ENCODE measurements at regions not wholly inside any gene's neighbourhood (a gene's known extent, or its start where the extent isn't known, plus 50 kb on each side); places are given as distances from the start of the nearest gene placed in this dataset.
A peak's percentile ranks its signal among the peaks of the same experiment; 100 is the strongest.

DNA sequence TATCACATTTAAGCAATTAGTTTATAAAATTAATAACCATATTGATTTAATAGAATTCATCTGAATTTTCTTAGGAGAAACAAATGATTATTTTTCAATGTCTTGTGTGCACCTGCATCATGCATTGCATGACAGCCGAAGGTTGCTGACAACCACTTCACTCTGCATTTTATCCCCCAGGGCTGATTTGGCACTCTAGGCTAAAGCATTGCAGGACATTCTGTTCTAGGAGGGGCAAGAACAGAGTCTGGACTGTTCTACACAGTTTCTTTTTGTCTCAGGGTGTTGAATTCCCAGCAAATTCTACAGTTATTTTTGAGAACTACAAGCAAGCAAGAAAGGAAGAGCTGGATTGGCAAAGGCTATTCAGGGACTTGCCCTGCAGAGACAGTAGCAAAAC is 570.4 kb upstream of the EYS start:
- Histone ChIP-seq H3K27ac (no peak overlapping the region), H3K4me3 (no peak overlapping the region), H3K4me1 (no peaks in the 10 kb centered on the region), H3K9me3 (no peaks in the 10 kb centered on the region), H3K4me2 (no peak overlapping the region)
- CTCF ChIA-PET = no interaction called here
- 55% methylated on average over 1 of the region's 1 CpG for WGBS (ENCODE audit: missing lambda C conversion rate)
- no peak for FAIRE-seq
- TF ChIP-seq GATA3 (IDR thresholded peaks at IDR 0.05; ENCODE audit: borderline replicate concordance) (no peak), EHF (CRISPR knock-in tag; IDR thresholded peaks at IDR 0.05) (no peak), FOSL2 (IDR thresholded peaks at IDR 0.05) (no peak), FOSL2 (CRISPR knock-in tag; IDR thresholded peaks at IDR 0.05) (no peak), FOSB (CRISPR knock-in tag; IDR thresholded peaks at IDR 0.05) (no peak), HOXB13 (CRISPR knock-in tag; IDR thresholded peaks at IDR 0.05; ENCODE audit: low read depth) (no peak), RNF2 (IDR thresholded peaks at IDR 0.05; ENCODE audit: borderline replicate concordance, low read depth) (no peak), NPAS2 (CRISPR knock-in tag; IDR thresholded peaks at IDR 0.05; ENCODE audit: borderline replicate concordance) (no peak), HOXB5 (CRISPR knock-in tag; IDR thresholded peaks at IDR 0.05) (no peak), KDM5A (IDR thresholded peaks at IDR 0.05) (no peak), HDAC2 (IDR thresholded peaks at IDR 0.05) (no peak)
- TF ChIP-seq, protein P1, sequence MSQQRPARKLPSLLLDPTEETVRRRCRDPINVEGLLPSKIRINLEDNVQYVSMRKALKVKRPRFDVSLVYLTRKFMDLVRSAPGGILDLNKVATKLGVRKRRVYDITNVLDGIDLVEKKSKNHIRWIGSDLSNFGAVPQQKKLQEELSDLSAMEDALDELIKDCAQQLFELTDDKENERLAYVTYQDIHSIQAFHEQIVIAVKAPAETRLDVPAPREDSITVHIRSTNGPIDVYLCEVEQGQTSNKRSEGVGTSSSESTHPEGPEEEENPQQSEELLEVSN (IDR thresholded peaks at IDR 0.05; ENCODE audit: borderline replicate concordance, low read depth) = no peak
- TF ChIP-seq, protein P2, sequence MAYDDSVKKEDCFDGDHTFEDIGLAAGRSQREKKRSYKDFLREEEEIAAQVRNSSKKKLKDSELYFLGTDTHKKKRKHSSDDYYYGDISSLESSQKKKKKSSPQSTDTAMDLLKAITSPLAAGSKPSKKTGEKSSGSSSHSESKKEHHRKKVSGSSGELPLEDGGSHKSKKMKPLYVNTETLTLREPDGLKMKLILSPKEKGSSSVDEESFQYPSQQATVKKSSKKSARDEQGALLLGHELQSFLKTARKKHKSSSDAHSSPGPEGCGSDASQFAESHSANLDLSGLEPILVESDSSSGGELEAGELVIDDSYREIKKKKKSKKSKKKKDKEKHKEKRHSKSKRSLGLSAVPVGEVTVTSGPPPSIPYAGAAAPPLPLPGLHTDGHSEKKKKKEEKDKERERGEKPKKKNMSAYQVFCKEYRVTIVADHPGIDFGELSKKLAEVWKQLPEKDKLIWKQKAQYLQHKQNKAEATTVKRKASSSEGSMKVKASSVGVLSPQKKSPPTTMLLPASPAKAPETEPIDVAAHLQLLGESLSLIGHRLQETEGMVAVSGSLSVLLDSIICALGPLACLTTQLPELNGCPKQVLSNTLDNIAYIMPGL (CRISPR knock-in tag; IDR thresholded peaks at IDR 0.05; ENCODE audit: borderline replicate concordance) = no peak
- ATAC-seq = no peak
- POLR2A ChIA-PET = no interaction called here
- no peak for DNase-seq (ENCODE audit: low read depth in 1 of 2, low spot score in 1 of 2)

DNA sequence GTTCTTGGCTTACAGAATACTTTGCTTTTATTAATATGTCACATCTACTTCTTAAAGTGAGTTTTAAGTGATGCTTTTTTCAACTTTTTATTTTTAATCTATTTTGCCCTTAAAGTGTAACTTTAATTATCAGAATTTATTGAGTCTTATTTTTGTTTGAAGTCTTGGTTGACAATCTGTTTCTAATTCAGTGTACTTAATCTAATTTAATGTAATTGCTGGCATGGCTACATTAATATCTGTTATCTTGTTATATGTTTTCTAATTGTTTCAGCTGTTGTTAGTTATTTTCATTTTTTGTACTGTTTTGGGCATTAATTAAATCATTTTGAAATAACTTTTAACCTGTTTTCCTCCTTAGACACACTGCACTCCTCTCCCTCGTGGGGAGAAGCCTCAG is 558.7 kb upstream of the EYS start:
- no peaks in the 10 kb centered on the region for H3K4me1 ChIP-seq
- no peak overlapping the region for H3K4me2 ChIP-seq
- no peaks in the 10 kb centered on the region for H3K9me3 ChIP-seq
- ATAC-seq (no peak), FAIRE-seq (no peak), DNase-seq (ENCODE audit: low read depth in 1 of 2, low spot score in 1 of 2) (no peak)
- TF ChIP-seq, protein P3, sequence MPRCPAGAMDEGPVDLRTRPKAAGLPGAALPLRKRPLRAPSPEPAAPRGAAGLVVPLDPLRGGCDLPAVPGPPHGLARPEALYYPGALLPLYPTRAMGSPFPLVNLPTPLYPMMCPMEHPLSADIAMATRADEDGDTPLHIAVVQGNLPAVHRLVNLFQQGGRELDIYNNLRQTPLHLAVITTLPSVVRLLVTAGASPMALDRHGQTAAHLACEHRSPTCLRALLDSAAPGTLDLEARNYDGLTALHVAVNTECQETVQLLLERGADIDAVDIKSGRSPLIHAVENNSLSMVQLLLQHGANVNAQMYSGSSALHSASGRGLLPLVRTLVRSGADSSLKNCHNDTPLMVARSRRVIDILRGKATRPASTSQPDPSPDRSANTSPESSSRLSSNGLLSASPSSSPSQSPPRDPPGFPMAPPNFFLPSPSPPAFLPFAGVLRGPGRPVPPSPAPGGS (IDR thresholded peaks at IDR 0.05) = no peak
- no peak for TF ChIP-seq ZSCAN20 (CRISPR knock-in tag; IDR thresholded peaks at IDR 0.05)
- TF ChIP-seq MAZ (IDR thresholded peaks at IDR 0.05; ENCODE audit: borderline replicate concordance, low read depth, low read length) = no peak
- TF ChIP-seq BHLHE40 (IDR thresholded peaks at IDR 0.05; ENCODE audit: low read depth, low read length) = no peak
- no peak for TF ChIP-seq FOSB (CRISPR knock-in tag; IDR thresholded peaks at IDR 0.05)
- no peak for TF ChIP-seq ZNF302 (CRISPR knock-in tag; IDR thresholded peaks at IDR 0.05)
- no peak for TF ChIP-seq FOXS1 (CRISPR knock-in tag; IDR thresholded peaks at IDR 0.05)
- TF ChIP-seq EP300 (IDR thresholded peaks at IDR 0.05) = no peak
- WGBS (ENCODE audit: missing lambda C conversion rate) = 7% methylated on average over 1 of the region's 1 CpG
- ChIA-PET CTCF (no interaction called here), POLR2A (no interaction called here)
- no peak overlapping the region for H3K27ac ChIP-seq
- no peak overlapping the region for H3K4me3 ChIP-seq

DNA sequence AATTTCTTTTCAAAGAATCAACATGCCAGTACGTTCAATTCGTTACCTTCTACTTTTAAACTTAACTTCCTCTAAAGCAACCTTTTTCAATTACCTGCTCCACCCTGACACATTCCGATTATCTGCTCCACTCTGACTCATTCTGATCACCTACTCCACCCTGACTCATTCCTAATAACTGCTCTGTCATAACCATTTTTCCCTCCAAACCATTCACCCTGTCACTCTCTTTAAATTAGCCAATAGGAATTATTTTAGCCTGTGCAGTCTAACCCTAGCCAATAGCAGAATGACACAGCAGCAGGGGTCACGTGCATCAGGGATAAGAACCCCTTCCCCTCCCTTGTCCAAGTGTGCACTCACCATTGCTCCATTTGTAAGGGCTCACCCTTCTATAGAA is 557.4 kb upstream of the EYS start:
- WGBS (ENCODE audit: missing lambda C conversion rate) = 36% methylated on average over 4 of the region's 4 CpGs
- H3K27ac ChIP-seq = no peak overlapping the region
- TF ChIP-seq RAD21 (conservative IDR thresholded peaks at IDR 0.05 in 1 of 2, IDR thresholded peaks at IDR 0.05 in 1 of 2) (no peak), MYC (IDR thresholded peaks at IDR 0.05; ENCODE audit: borderline replicate concordance, low read length) (no peak), RNF2 (IDR thresholded peaks at IDR 0.05; ENCODE audit: borderline replicate concordance, low read depth) (no peak)
- DNase-seq (ENCODE audit: low read depth in 1 of 2, low spot score in 1 of 2) (peak in 1 of 2 experiments; percentile 2), FAIRE-seq (no peak), ATAC-seq (no peak)
- H3K4me1 ChIP-seq = no peaks in the 10 kb centered on the region
- H3K9me3 ChIP-seq = no peaks in the 10 kb centered on the region
- CTCF ChIA-PET = no interaction called here
- POLR2A ChIA-PET = no interaction called here
- no peak overlapping the region for H3K4me3 ChIP-seq
- no peak overlapping the region for H3K4me2 ChIP-seq

Data from A549 (cell line).